OCI-LY1 (cell line): ENCODE measurements at regions not wholly inside any gene's neighbourhood (a gene's known extent, or its start where the extent isn't known, plus 50 kb on each side); places are given as distances from the start of the nearest gene placed in this dataset.

Source experiments
- H2AFZ ChIP-seq: fragments of 200-600 bp; sonication (generic), shearing (Covaris generic); 2 replicates; pipeline ENCODE4 v1.6.0; 2014; ENCODE audit warnings: antibody characterized with exemption, mild to moderate bottlenecking, low read length
- H3F3A ChIP-seq: fragments of 200-600 bp; sonication (generic), shearing (Covaris generic); 2 replicates; pipeline ENCODE4 v1.6.0; 2014; ENCODE audit warnings: mild to moderate bottlenecking, antibody characterized with exemption, low read length, moderate library complexity; ENCODE audit not compliant: insufficient read depth
- H3K27ac ChIP-seq: fragments of 200-600 bp; sonication (generic); 2 replicates; pipeline ENCODE4 v1.5.1; 2014; ENCODE audit warnings: low read length, mixed run types, mild to moderate bottlenecking, low read depth; ENCODE audit not compliant: poor library complexity, severe bottlenecking
- H3K27me3 ChIP-seq: fragments of 200-600 bp; sonication (generic); 2 replicates; pipeline ENCODE4 v1.6.0; 2014; ENCODE audit warnings: antibody characterized with exemption, mild to moderate bottlenecking, low read length, moderate library complexity; ENCODE audit not compliant: insufficient read depth
- H3K36me3 ChIP-seq: fragments of 200-600 bp; sonication (generic); 2 replicates; pipeline ENCODE4 v1.6.1; 2014; ENCODE audit warnings: mild to moderate bottlenecking, antibody characterized with exemption, low read length, moderate library complexity, mixed read lengths; ENCODE audit not compliant: insufficient read depth
- H3K4me1 ChIP-seq: fragments of 200-600 bp; sonication (generic); 2 replicates; pipeline ENCODE4 v1.5.1; 2014; ENCODE audit warnings: mild to moderate bottlenecking, low read length, moderate library complexity; ENCODE audit not compliant: insufficient read depth, severe bottlenecking
- H3K4me2 ChIP-seq: fragments of 200-600 bp; sonication (generic), shearing (Covaris generic); 2 replicates; pipeline ENCODE4 v1.6.1; 2014; ENCODE audit warnings: low read length
- H3K4me3 ChIP-seq: fragments of 200-600 bp; sonication (generic); 2 replicates; pipeline ENCODE4 v1.5.1; 2014; ENCODE audit warnings: low read length, low read depth, mild to moderate bottlenecking, mixed read lengths; ENCODE audit not compliant: poor library complexity, severe bottlenecking
- H3K79me2 ChIP-seq: fragments of 200-600 bp; shearing (Covaris generic); 2 replicates; pipeline ENCODE4 v1.6.1; 2016; ENCODE audit warnings: mixed run types, low read length, mixed read lengths; ENCODE audit not compliant: insufficient read depth
- H3K9ac ChIP-seq: fragments of 200-600 bp; sonication (generic), shearing (Covaris generic); 2 replicates; pipeline ENCODE4 v1.6.1; 2014; ENCODE audit warnings: mild to moderate bottlenecking, low read length, mixed read lengths
- H3K9me2 ChIP-seq: fragments of 200-600 bp; sonication (generic), shearing (Covaris generic); 2 replicates; pipeline ENCODE4 v1.6.1; 2014; ENCODE audit warnings: low read depth, mild to moderate bottlenecking, low read length, mixed read lengths
- H3K9me3 ChIP-seq: fragments of 200-600 bp; shearing (Covaris generic); 2 replicates; pipeline ENCODE4 v1.6.1; 2014; ENCODE audit warnings: low read length, mixed read lengths
- H4K20me1 ChIP-seq: fragments of 200-600 bp; sonication (generic), shearing (Covaris generic); 2 replicates; pipeline ENCODE4 v1.6.0; 2016; ENCODE audit warnings: mild to moderate bottlenecking, low read length; ENCODE audit not compliant: insufficient read depth
- CTCF ChIP-seq: fragments of 200-600 bp; sonication (generic), shearing (Covaris generic); IDR thresholded peaks from 2 replicates; pipeline ENCODE4 v1.5.1; 2017; ENCODE audit warnings: mild to moderate bottlenecking, antibody characterized with exemption, low read length, moderate library complexity, mixed read lengths
- EZH2 ChIP-seq: fragments of 200-600 bp; sonication (generic), shearing (Covaris generic); IDR thresholded peaks from 2 replicates; pipeline ENCODE4 v1.8.0; 2017; ENCODE audit warnings: borderline replicate concordance, mixed run types, mild to moderate bottlenecking, antibody characterized with exemption, low read length, moderate library complexity, mixed read lengths

GRCh38 chr17:27079660-27080059 is 214.3 kb upstream of the WSB1 start:
- TF ChIP-seq CTCF (no peak), EZH2 (no peak)
- H3K4me3 ChIP-seq, result no peak overlapping the region
- H3K4me2 ChIP-seq, result no peak overlapping the region
- H4K20me1 ChIP-seq, result no peaks in the 10 kb centered on the region
- no peaks in the 10 kb centered on the region for H3K79me2 ChIP-seq
- H2AFZ ChIP-seq, result no peak overlapping the region
- no peaks in the 10 kb centered on the region for H3K4me1 ChIP-seq
- no peaks in the 10 kb centered on the region for H3K27me3 ChIP-seq
- no peaks in the 10 kb centered on the region for H3F3A ChIP-seq
- no peaks in the 10 kb centered on the region for H3K9me3 ChIP-seq
- no peaks in the 10 kb centered on the region for H3K36me3 ChIP-seq
- H3K9ac ChIP-seq, result no peak overlapping the region
- no peaks in the 10 kb centered on the region for H3K9me2 ChIP-seq
- H3K27ac ChIP-seq, result no peak overlapping the region

GRCh38 chr17:27081002-27081638 is 212.8 kb upstream of the WSB1 start:
- H3K79me2 ChIP-seq, result no peaks in the 10 kb centered on the region
- H4K20me1 ChIP-seq, result no peaks in the 10 kb centered on the region
- H3F3A ChIP-seq, result no peaks in the 10 kb centered on the region
- TF ChIP-seq EZH2, result no peak
- TF ChIP-seq CTCF, result no peak
- H3K9me2 ChIP-seq, result no peaks in the 10 kb centered on the region
- H3K4me2 ChIP-seq, result no peak overlapping the region
- no peaks in the 10 kb centered on the region for H3K27me3 ChIP-seq
- H3K36me3 ChIP-seq, result no peaks in the 10 kb centered on the region
- no peak overlapping the region for H3K4me3 ChIP-seq
- H3K27ac ChIP-seq, result no peak overlapping the region
- H3K4me1 ChIP-seq, result no peaks in the 10 kb centered on the region
- no peaks in the 10 kb centered on the region for H3K9me3 ChIP-seq
- H3K9ac ChIP-seq, result no peak overlapping the region
- no peak overlapping the region for H2AFZ ChIP-seq

GRCh38 chr17:27082023-27082774 is 211.7 kb upstream of the WSB1 start:
- no peaks in the 10 kb centered on the region for H3K36me3 ChIP-seq
- H3K4me3 ChIP-seq, result no peak overlapping the region
- H3K4me1 ChIP-seq, result no peaks in the 10 kb centered on the region
- H3K9me2 ChIP-seq, result no peaks in the 10 kb centered on the region
- no peak overlapping the region for H2AFZ ChIP-seq
- no peaks in the 10 kb centered on the region for H3K79me2 ChIP-seq
- H3K9ac ChIP-seq, result no peak overlapping the region
- H3K4me2 ChIP-seq, result no peak overlapping the region
- no peaks in the 10 kb centered on the region for H3K27me3 ChIP-seq
- no peaks in the 10 kb centered on the region for H3K9me3 ChIP-seq
- H3K27ac ChIP-seq, result no peak overlapping the region
- no peaks in the 10 kb centered on the region for H4K20me1 ChIP-seq
- H3F3A ChIP-seq, result no peaks in the 10 kb centered on the region
- no peak for TF ChIP-seq CTCF
- no peak for TF ChIP-seq EZH2
